GM12892 (cell line): ENCODE measurements at regions not wholly inside any gene's neighbourhood (a gene's known extent, or its start where the extent isn't known, plus 50 kb on each side); places are given as distances from the start of the nearest gene placed in this dataset.

Experiments
- DNase-seq: peaks from one replicate; pipeline ENCODE4 v3.0.0; 2011; ENCODE audit not compliant: insufficient read length
- FAIRE-seq: peaks from 2 replicates; lab custom pipeline; 2011; peaks lifted over from hg19 to GRCh38; lab: Jason Lieb, UNC
- POLR2A ChIP-seq: IDR thresholded peaks from 2 replicates; pipeline ENCODE4 v1.6.1; 2011; ENCODE audit warnings: low read depth, low read length, control low read depth
- POLR2AphosphoS5 ChIP-seq: IDR thresholded peaks from 2 replicates; pipeline ENCODE4 v1.6.1; 2011; ENCODE audit warnings: low read depth, low read length, control low read depth
- TAF1 ChIP-seq: IDR thresholded peaks from 2 replicates; pipeline ENCODE4 v1.6.1; 2011; ENCODE audit warnings: low read depth, mild to moderate bottlenecking, control low read depth, low read length, borderline replicate concordance

DNA sequence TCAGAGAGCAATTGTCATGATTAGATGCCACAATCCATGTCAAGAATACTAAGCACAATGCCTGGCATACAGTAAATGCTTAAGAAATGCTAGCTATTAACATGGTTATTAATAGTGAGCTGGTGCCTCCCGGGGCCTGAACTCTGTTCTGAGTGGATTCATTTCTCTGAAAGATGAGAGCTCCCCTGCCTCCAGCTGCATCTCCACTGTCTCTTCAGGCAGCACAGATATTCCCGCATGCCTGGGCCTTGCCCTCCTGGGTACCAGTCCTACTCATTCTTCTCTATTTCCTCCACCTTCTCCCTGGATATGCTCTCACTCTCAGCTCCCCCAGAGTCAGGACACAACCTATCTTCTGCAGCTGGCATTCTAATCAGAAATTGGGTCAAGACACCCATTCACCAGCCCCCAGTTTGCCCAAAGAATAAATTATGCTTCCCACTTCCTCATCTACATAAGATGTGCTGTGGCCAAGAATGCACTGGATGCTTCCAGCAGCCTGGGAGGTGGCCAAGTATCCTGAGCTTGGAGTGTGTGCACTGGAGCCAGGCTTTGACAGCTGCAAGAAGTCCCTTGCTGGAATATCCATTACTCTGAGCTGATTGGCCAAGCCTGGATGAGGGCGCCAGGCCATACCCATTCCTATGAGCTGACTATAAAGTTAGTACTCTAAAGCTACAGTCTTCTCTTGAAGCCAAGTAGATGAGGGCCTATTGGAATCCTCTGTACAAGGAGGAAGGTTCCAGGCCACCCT lies 669.0 kb downstream of the ACTL7B start:
- DNase-seq, result no peak
- no peak for FAIRE-seq
- TF ChIP-seq POLR2A (no peak), TAF1 (no peak), POLR2AphosphoS5 (no peak)

DNA sequence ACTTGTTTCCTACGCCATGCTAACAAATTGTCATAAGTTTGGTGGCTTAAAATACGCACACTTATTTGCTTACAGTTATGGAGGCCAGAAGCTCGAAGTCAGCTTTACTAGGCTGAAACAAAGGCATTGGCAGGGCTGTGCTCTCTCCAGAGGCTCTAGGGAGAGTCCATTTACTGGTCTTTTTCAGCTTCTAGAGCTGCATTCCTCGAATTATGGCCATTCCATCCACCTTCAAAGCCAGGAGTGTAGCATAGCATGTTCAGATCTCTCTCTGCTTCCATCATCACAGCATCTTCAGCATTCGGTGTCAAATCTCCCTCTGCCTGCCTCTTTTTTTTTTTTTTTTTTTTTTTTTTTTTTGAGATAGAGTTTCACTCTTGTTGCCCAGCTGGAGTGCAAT lies 670.2 kb downstream of the ACTL7B start:
- FAIRE-seq, result no peak
- TF ChIP-seq POLR2AphosphoS5 (no peak), TAF1 (no peak), POLR2A (no peak)
- no peak for DNase-seq

DNA sequence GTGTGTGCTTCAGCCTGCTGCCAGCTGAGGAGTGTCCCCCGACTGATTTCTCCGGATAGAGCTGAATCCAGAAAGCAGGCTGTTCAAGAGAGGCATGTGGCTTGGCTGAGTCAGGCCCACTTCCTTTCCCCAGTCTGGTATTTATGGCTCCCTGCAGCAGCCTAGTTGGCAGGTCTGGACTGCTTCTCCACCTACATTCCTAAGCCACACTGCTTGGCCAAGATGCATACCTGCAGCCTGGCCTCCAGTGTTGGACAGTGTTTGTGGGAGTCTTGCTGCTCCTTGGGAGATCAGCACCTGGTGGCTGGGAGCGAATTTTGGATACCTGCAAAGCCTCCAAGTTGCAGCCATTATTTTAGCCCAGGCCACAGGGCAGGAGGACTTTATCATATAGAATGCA lies 670.8 kb downstream of the ACTL7B start:
- TF ChIP-seq POLR2A, result no peak
- no peak for TF ChIP-seq POLR2AphosphoS5
- no peak for TF ChIP-seq TAF1
- DNase-seq (no peak), FAIRE-seq (no peak)

DNA sequence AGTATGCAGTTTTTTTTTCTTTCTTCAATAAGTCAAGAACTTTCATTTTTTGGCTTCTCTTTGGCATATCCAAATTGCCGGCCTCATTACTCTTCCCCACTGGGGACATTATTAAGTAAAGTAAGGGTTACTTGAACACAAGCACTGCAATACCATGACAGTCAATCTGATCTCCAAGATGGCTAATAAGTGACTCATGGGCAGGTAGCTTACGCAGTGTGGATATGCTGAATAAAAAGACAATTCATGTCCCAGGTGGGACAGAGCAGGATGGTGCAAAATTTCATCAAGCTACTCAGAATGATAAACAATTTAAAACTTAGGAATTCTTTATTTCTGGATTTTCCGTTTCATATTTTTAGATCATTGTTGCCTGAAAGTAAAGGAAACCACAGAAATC lies 671.8 kb downstream of the ACTL7B start:
- TF ChIP-seq TAF1 (no peak), POLR2AphosphoS5 (no peak), POLR2A (no peak)
- FAIRE-seq (no peak), DNase-seq (no peak)

DNA sequence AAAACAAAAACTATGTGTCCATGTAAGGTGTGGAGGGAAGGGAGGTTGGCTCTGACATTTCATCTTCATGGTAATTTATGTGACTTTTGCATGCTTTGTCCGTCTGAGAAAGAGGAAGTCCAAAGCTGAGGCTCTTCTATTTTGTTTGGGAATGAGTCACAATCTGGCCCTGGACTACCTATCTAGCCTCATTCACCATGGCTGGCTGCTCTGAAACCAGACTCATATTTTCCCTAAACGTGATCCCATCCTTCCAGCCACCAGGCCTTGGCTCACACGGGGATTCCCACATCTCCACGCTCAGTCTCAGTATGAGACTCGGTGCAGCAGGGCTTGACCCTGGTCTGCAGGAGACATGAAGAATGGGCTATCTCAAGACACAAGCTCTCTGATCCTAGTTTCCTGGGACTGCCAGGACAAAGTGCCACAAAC lies 672.8 kb downstream of the ACTL7B start:
- DNase-seq (peak; percentile 4), FAIRE-seq (peak; percentile 88)
- TF ChIP-seq POLR2A (no peak), POLR2AphosphoS5 (no peak)

DNA sequence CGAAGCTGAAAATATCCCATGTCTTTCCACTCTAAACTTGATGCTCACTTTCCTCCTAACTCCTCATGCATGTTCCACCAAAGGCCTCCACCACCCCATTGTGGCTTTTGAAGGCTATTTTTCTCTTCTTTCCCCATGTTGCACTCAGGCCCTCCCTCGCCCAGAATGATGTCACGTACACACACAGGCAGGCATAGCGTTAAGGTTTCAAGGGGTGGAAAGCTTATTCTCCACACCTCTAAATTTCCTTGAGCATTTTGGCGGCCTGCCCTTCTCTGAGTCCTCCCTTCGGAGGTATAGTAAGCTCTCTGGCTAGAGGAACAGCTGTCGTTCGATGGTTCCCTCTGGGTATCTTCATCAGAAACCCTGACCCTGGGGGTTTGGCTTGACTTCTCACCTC lies 673.5 kb downstream of the ACTL7B start:
- TF ChIP-seq TAF1 (no peak), POLR2A (no peak), POLR2AphosphoS5 (no peak)
- FAIRE-seq (no peak), DNase-seq (no peak)

DNA sequence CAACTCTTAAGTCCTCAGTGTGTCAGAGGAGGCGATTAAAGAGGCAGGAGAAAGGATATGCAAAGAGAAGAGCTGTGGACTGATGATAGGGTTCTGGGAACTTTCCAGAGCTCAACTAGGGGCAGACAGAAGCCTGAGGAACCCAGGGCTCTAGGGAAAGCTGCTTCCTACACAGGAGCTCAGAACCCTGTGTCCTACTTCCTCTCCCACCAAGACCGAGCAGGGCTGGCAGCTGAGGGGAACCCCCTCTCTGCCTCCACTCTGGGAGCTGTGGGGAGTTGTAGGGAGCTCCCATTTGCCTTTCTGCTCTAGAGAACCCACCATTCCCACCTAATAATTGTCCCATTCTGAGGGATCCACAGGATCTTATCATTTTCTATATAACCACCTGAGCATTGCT lies 674.3 kb downstream of the ACTL7B start:
- no peak for DNase-seq
- TF ChIP-seq POLR2A (no peak), POLR2AphosphoS5 (no peak), TAF1 (no peak)
- no peak for FAIRE-seq

DNA sequence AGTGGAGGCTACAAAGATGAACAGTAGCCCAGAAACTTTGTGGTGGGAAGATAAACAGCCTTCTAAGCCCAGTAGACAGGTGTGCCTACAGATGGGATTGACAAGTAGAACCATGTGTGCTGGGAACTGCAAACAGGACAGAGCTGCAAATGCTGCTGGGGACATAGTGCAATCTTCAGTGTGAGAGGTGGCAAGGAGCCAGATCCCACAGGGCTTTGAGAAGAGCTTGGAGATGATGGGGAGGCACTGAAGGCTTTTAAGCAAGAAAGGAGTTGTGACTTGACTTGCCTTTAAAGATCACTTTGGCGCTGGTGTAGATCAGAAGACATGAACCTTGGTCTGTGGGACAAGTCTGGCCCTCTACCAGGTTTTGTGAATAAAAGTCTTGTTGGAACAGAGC lies 675.2 kb downstream of the ACTL7B start:
- DNase-seq (no peak), FAIRE-seq (no peak)
- TF ChIP-seq POLR2A, result no peak
- no peak for TF ChIP-seq TAF1
- no peak for TF ChIP-seq POLR2AphosphoS5

DNA sequence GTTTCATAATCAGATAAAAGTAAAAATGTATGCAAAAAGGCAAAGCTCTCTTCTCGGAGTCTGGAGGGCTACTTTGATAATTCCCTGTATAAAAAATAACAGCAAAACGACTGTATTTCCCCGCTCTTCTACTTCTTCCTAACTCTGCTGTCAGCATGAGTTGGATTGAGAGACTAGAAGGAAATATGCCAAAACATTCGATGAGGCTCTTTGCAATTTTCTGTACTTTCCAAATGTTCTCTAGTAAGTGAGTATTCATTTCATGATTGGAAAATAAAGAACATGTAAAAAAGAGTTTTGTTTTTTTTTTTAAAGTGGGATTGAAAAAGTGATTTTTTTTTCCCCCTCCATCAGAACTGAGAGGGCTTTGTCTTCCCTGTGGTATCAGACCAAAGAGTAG lies 677.5 kb downstream of the ACTL7B start:
- TF ChIP-seq POLR2AphosphoS5 (no peak), POLR2A (no peak), TAF1 (no peak)
- DNase-seq (no peak), FAIRE-seq (no peak)

DNA sequence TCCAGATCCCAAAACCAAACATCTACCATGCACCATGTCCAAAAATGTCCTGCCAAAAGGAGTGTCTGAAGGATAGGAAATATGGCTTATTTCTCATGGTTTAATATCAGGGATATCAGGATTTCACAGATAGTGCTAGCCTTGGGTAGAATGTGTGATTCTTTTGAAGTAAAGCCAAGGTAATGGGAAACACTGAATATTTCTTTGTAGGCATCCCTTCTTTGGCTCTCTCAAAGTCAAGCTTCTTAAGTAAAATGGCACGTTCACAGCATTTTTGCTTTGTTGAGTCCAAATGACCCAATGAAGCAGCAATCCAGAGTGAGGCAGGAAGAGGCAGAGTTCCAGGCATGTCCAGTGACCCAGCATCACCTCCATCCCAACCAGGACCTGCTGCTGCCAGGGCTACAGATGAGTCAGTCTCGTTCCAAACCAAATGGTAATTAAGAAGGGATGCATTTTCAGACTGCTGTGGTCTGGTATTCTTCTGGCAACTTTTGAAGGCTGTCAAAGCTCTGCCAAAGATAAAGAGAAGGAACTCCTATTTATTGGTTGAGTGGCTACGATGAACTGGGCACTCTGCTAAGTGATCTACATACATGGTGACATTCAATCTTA lies 678.8 kb upstream of the KLF4 start:
- TF ChIP-seq POLR2A (no peak), POLR2AphosphoS5 (no peak), TAF1 (no peak)
- no peak for DNase-seq

DNA sequence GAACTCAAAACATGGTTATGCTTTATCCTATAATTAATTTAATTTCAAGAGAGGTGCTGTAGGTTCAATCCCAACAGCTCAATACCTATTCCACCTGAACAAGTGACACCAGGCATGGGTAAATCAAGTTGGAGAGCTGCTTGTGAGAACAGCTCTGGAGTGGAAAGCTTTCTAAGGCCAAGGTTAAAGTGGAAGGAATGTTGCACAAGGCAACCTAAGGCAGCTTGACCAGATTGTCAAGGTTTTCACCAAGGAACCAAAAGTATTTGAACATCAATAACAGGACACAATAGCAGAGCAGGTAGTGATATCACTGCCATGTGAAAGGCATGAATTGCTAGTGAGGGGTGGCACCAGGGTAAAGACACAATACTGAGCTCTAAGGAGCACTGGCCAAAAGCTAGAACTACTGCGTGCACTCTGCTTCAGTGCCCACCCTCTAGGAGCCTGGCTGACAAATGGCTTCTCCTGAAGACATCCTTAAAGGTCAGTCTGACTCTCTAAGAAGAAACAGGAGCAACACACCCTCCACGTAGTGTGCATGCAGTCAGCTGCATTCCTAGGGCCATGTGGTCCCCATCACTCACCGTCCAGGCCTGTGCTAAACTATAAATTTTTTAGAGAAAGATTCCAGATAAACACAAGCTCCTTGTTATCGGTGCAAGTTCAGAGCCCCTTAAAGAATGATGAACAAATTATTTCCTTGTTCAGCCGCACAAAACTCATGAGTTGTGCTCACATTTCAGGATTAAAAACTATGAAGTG lies 677.7 kb upstream of the KLF4 start:
- FAIRE-seq, result no peak
- DNase-seq, result no peak
- TF ChIP-seq POLR2A (no peak), TAF1 (no peak), POLR2AphosphoS5 (no peak)

More for the DNA sequence above, 678.8 kb upstream of the KLF4 start:
- FAIRE-seq, result no peak
